GM12891 (cell line): ENCODE measurements at regions not wholly inside any gene's neighbourhood (a gene's known extent, or its start where the extent isn't known, plus 50 kb on each side); places are given as distances from the start of the nearest gene placed in this dataset.
"Not testable (repeated sequence)": the region's sequence is repeated elsewhere in the genome, so short reads cannot be mapped to it uniquely, and the experiment has no call there.

Experiments
- DNase-seq: peaks from one replicate; pipeline ENCODE4 v3.0.0; 2011; ENCODE audit warnings: low spot score; ENCODE audit not compliant: insufficient read length
- FAIRE-seq: peaks from 2 replicates; lab custom pipeline; 2011; peaks lifted over from hg19 to GRCh38; lab: Jason Lieb, UNC
- PAX5 ChIP-seq: IDR thresholded peaks from 2 replicates; pipeline ENCODE4 v1.6.1; 2011; ENCODE audit warnings: low read length, moderate library complexity, mild to moderate bottlenecking; ENCODE audit not compliant: insufficient read depth, severe bottlenecking
- POLR2A ChIP-seq: IDR thresholded peaks from 2 replicates; pipeline ENCODE4 v1.6.1; 2011; ENCODE audit warnings: low read depth, low read length, control low read depth
- POLR2AphosphoS5 ChIP-seq: IDR thresholded peaks from 2 replicates; pipeline ENCODE4 v1.6.1; 2011; ENCODE audit warnings: low read depth, low read length, control low read depth
- POU2F2 ChIP-seq: IDR thresholded peaks from 2 replicates; pipeline ENCODE4 v1.6.1; 2011; ENCODE audit warnings: low read depth, mild to moderate bottlenecking, control low read depth, low read length, moderate library complexity
- SPI1 ChIP-seq: IDR thresholded peaks from 2 replicates; pipeline ENCODE4 v1.6.1; 2011; ENCODE audit warnings: low read depth, low read length, control low read depth
- TAF1 ChIP-seq: IDR thresholded peaks from 2 replicates; pipeline ENCODE4 v1.6.1; 2011; ENCODE audit warnings: low read depth, low read length, control low read depth

- FAIRE-seq, result no peak
- DNase-seq, result no peak
- TF ChIP-seq SPI1 (no peak), PAX5 (no peak), POLR2A (no peak), TAF1 (no peak), POU2F2 (no peak), POLR2AphosphoS5 (no peak)
Observed at GRCh38 chr3:110512961-110513360, 558.7 kb upstream of the NECTIN3 start.

- FAIRE-seq, result no peak
- no peak for DNase-seq
- TF ChIP-seq POLR2A, result no peak
- no peak for TF ChIP-seq POLR2AphosphoS5
- TF ChIP-seq PAX5, result no peak
- no peak for TF ChIP-seq POU2F2
- TF ChIP-seq SPI1, result no peak
- TF ChIP-seq TAF1, result no peak
Observed at GRCh38 chr3:110518031-110518430, 553.6 kb upstream of the NECTIN3 start.

GRCh38 chr3:110519071-110519470 is 552.5 kb upstream of the NECTIN3 start:
- no peak for DNase-seq
- no peak for FAIRE-seq

GRCh38 chr3:110521019-110521418 is 550.6 kb upstream of the NECTIN3 start:
- TF ChIP-seq SPI1 (no peak), POU2F2 (no peak), TAF1 (no peak), POLR2A (no peak), PAX5 (no peak), POLR2AphosphoS5 (no peak)
- DNase-seq (no peak), FAIRE-seq (no peak)

More at GRCh38 chr3:110519071-110519470, 552.5 kb upstream of the NECTIN3 start:
- no peak for TF ChIP-seq POLR2AphosphoS5
- no peak for TF ChIP-seq POLR2A
- no peak for TF ChIP-seq POU2F2
- no peak for TF ChIP-seq PAX5
- TF ChIP-seq TAF1, result no peak
- no peak for TF ChIP-seq SPI1

- DNase-seq, FAIRE-seq: not testable (repeated sequence)
Observed at GRCh38 chr3:110525558-110526064, 546.0 kb upstream of the NECTIN3 start.

- FAIRE-seq, result no peak
- no peak for TF ChIP-seq POLR2A
- TF ChIP-seq PAX5, result no peak
- TF ChIP-seq POU2F2, result no peak
- no peak for TF ChIP-seq SPI1
- no peak for TF ChIP-seq TAF1
- TF ChIP-seq POLR2AphosphoS5, result no peak
- DNase-seq, result no peak
Observed at GRCh38 chr3:110526777-110527727, 544.6 kb upstream of the NECTIN3 start.

- no peak for FAIRE-seq
- TF ChIP-seq POLR2AphosphoS5, result no peak
- TF ChIP-seq POU2F2, result no peak
- no peak for TF ChIP-seq TAF1
- no peak for TF ChIP-seq POLR2A
- no peak for TF ChIP-seq PAX5
- no peak for TF ChIP-seq SPI1
Observed at GRCh38 chr3:110528305-110529121, 543.1 kb upstream of the NECTIN3 start.

GRCh38 chr3:110530902-110531301 is 540.7 kb upstream of the NECTIN3 start:
- DNase-seq (no peak), FAIRE-seq (no peak)
- TF ChIP-seq PAX5 (no peak), POLR2A (no peak), POLR2AphosphoS5 (no peak)

More at GRCh38 chr3:110528305-110529121, 543.1 kb upstream of the NECTIN3 start:
- DNase-seq, result no peak

- TF ChIP-seq POLR2AphosphoS5 (no peak), PAX5 (no peak), POU2F2 (no peak)
- FAIRE-seq (no peak), DNase-seq (no peak)
Observed at GRCh38 chr3:110533089-110533488, 538.5 kb upstream of the NECTIN3 start.
